Forelimb muscle (tissue), 1 donor: ENCODE measurements at regions not wholly inside any gene's neighbourhood (a gene's known extent, or its start where the extent isn't known, plus 50 kb on each side); places are given as distances from the start of the nearest gene placed in this dataset.

Experiments
- DNase-seq: peaks from one replicate; pipeline ENCODE4 v3.0.0-alpha.2; 2013; ENCODE audit warnings: low read depth

GRCh38 chr12:5379749-5380496, 52.0 kb upstream of the NTF3 start:
- DNase-seq = no peak
